HG03139 (cell line): ENCODE measurements at regions not wholly inside any gene's neighbourhood (a gene's known extent, or its start where the extent isn't known, plus 50 kb on each side); places are given as distances from the start of the nearest gene placed in this dataset.
"Not testable (repeated sequence)": the region's sequence is repeated elsewhere in the genome, so short reads cannot be mapped to it uniquely, and the experiment has no call there.

Experiments
- ATAC-seq: cut with Tn5 transposase; IDR thresholded peaks from one replicate; pipeline ENCODE4 v1.9.1; 2021; ENCODE audit not compliant: unreplicated experiment

DNA sequence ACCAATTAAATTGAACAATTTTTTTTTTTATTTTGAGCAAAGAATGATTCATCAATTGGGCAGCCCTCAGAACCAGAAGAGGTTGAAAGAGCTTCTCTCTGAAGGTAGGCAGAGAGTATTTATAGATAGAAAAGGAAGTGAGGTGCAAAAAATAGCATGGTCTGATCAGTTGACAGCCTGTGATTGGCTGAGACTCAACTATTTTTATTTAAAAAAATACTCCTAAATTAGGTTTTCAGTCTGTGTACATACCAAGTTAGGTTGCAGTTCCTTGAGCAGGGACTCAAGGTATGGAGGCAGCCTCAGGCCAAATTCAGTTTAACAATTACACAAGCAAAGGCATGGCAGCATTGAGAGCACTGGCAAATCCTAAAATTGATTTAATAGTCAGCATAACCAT, 1074.7 kb downstream of the SORCS1 start:
- ATAC-seq, result no peak

GRCh38 chr10:106086391-106086790, 1078.1 kb downstream of the SORCS1 start:
- no peak for ATAC-seq

DNA sequence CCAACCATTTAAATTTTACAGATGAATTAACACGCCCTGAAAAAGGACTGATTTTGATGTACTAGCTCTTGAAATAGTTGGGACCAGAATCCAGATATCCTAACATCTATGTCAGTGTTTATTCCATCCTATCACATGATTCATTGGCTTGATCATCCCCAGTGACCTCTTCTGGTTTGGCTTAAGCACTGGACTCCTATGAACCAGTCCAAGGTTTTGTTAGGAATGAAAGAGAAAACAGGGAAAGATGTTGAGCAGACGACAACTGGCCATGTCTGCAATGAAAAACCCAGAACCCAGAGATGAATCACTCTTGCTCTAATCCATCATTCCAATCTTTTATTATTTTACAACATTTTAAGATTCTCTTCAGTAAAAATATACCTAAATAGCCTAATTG, 1080.9 kb downstream of the SORCS1 start:
- ATAC-seq, result no peak

GRCh38 chr10:106082865-106083264, 1081.6 kb downstream of the SORCS1 start:
- ATAC-seq, result no peak

GRCh38 chr10:106078895-106079576, 1085.5 kb downstream of the SORCS1 start:
- ATAC-seq, result no peak

DNA sequence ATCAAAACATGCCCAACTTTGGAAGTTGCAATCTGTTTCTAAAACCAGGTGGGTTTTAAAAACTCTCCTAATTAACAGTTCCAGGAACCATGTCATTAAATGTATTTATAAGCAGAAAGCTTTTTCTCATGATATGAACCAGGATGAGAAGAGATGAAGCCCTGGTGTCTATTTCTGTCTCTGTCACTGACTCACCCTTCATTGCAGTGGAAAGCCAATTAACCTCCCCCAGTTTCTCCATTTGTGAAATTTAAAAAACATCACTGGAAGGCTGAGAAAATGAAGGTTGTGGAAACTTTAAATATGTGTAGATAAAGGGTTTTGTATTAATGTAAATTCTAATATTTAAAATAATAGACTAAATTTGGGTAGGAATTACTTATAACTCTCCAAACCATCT, 1088.0 kb downstream of the SORCS1 start:
- no peak for ATAC-seq

GRCh38 chr10:106053061-106053460, 1111.4 kb downstream of the SORCS1 start:
- no peak for ATAC-seq

DNA sequence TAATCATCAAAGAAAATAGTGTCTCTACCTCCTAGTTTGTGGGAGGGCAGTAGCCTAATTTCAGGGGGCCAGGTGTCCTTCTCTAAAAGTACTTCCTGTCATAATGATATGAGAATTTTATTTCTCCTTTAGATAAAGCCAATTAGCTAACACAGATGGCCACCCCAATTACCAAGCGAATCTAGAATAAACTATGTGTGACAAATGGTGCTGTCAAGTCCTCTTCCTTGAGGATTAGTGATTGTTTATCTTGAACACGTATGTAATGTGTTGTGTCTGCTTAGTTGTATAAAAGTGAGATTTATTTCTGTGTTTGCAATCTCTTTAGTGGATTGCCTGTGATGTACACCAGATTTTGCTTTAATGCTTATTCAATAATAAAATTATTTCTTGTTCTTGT, 1120.0 kb downstream of the SORCS1 start:
- ATAC-seq, result no peak

GRCh38 chr10:106043863-106044262, 1120.6 kb downstream of the SORCS1 start:
- ATAC-seq, result no peak

- ATAC-seq, result no peak
These were observed 1126.3 kb downstream of the SORCS1 start for GRCh38 chr10:106038246-106038645.

GRCh38 chr10:106033065-106033464, 1131.4 kb downstream of the SORCS1 start:
- ATAC-seq, result no peak

GRCh38 chr10:106032450-106033002, 1132.0 kb downstream of the SORCS1 start:
- no peak for ATAC-seq

GRCh38 chr10:106027240-106027639, 1137.3 kb downstream of the SORCS1 start:
- no peak for ATAC-seq

DNA sequence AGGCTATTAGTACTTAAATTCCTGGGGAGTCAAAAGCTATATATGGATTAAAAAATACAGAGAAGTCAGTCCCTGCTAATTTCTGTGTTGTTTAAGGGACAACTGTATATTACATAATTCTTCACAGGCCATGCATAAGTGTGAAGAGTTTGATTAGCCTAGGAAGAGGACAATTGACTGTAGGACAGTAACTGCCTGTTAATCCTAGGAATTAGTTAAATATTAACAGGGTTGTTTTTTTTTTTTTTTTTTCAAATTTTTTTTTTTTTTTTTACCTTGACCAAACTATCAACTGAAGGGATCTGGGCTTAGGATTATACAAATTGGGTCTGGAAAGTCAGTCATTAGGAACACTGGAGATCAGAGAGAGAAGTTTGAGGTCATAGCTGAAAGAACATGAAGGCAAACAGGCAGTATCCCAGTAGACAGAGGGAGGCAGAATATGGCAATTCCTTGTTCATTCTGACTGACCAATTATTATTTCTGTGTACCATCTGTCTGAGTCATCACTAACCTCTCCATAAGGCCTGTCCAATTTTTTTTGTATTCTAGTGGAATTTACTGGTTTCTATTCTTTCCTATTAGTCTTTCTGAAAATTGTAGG, 1139.2 kb downstream of the SORCS1 start:
- no peak for ATAC-seq

DNA sequence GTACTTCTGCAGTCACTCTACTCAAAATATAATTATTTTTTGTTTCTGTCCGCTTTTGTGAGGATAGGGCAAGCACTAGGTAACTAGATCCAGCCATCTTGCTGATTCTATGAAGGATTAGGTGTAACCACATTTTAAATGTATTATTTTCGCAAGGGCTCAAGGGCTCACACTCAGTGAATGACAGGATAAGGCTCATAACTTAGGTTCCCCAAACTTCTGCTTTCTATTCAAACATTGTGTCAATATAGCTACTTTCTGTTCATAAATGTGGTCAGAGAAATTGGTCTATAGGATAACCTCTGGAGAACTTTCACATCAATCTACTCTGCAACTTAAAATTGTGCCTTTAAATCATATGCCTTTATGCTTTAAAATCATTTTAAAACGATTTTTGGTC, 1141.2 kb downstream of the SORCS1 start:
- ATAC-seq, result no peak

DNA sequence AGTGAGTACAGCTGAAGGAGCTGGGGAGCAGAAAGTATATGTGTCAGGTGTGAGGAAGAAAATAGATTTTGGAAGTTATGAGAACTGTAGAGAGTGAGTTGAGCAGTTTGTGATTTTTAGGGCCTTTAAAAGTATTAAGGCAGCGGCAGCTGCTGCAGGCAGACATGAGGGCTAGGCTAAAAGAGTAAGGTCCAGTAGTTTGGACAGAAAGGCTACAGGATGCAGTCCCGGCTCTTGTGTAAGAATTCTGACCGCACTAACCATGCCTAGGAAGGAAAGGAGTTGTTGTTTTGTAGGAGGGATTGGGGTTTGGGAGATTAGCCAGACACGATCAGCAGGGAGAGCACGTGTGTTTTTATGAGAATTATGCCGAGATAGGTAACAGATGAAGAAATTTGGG, 1144.9 kb downstream of the SORCS1 start:
- ATAC-seq, result not testable (repeated sequence)

DNA sequence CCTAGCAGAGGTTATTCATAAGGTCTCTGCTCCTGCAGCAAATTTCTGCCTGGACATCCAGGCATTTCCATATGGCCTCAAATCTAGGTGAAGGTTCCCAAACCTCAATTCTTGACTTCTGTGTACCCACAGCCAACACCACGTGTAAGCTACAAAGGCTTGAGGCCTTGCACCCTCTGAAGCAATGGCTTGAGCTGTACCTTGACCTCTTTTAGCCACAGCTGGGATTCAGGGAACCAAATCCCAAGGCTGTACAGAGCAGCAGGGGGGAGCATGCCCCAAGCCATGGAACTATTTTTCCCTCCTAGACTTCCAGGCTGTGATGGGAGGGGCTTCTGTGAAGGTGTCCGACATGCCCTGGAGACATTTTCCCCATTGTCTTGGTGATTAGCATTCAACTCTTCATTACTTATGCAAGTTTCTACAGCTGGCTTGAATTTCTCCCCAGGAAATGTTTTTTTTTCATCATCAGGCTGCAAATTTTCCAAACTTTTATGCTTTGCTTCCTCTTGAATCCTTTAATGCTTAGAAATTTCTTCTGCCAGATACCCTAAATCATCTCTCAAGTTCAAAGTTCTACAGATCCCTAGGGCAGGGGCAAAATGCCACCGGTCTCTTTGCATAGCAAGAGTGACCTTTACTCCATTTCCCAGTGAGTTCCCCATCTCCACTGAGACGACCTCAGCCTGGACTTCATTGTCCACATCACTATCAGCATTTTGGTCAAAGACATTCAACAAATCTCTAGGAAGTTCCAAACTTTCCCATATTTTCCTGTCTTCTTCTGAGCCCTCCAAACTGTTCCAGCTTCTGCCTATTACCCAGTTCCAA, 1148.9 kb downstream of the SORCS1 start:
- not testable (repeated sequence) for ATAC-seq

DNA sequence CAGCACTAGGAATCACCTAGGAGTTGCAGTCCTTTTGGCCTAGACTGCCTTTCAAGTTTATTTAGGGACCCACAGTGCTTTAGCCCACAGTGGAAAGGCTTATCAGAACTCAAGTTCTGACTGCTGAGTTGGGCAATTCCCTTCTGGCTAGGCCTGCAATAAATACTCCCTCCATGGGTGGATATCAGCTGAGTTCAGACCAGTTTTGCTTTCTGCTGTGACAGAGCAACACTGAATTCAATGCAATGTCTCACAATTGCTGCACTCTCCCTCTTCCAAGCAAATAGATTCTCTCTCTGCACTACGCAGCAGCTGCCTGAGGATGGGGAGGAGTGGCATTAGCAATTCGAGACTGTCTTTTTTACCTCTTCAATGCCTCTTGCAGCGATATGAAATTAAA, 1153.3 kb downstream of the SORCS1 start:
- no peak for ATAC-seq

GRCh38 chr10:106000721-106001120, 1163.8 kb downstream of the SORCS1 start:
- ATAC-seq, result no peak

GRCh38 chr10:105993609-105994008, 1170.9 kb downstream of the SORCS1 start:
- ATAC-seq, result no peak

- ATAC-seq, result no peak
These were observed 1171.6 kb downstream of the SORCS1 start for GRCh38 chr10:105992928-105993327.

DNA sequence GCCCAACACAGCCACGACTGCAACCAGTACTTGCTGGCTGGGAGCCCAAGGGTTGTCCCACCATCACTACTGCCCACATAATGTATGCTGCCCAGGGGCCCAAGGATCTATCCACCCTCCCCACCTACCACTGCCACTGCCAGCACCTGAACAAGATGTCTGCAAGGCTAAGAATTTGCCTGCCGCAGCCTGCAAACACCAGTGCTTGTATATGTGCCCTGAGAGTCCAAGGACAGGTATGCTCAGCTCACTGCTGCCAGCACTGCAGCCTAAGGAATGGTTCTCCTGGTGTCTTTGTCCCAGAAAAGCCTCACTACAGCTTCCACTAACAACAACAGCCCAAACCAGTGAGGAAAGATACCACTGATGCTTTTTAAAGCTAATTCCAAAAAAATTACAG, 1174.0 kb downstream of the SORCS1 start:
- ATAC-seq, result no peak
